ENCODE measurements at regions not wholly inside any gene's neighbourhood (a gene's known extent, or its start where the extent isn't known, plus 50 kb on each side); places are given as distances from the start of the nearest gene placed in this dataset.
A peak's percentile ranks its signal among the peaks of the same experiment; 100 is the strongest.

GRCh38 chr6:8268156-8268555, 165.8 kb upstream of the EEF1E1 start:
- H2AK5ac ChIP-seq (ENCODE audit: low read length, severe bottlenecking): no peak overlapping the region
- H2BK15ac ChIP-seq (ENCODE audit: low read depth, poor library complexity, severe bottlenecking): no peak overlapping the region
- no peak overlapping the region for H4K91ac ChIP-seq (ENCODE audit: low read length)
- no peak overlapping the region for H2BK5ac ChIP-seq (ENCODE audit: low read depth, low read length, poor library complexity, severe bottlenecking)
- H2BK120ac ChIP-seq (ENCODE audit: low read depth, low read length): no peak overlapping the region
- no peak overlapping the region for H3K9ac ChIP-seq (ENCODE audit: low read length)
- no peak overlapping the region for H2AFZ ChIP-seq (ENCODE audit: low read depth, low read length)
- H4K8ac ChIP-seq (ENCODE audit: low read length): no peak overlapping the region
- no peaks in the 10 kb centered on the region for H3K4me1 ChIP-seq (ENCODE audit: control insufficient read depth, insufficient read depth, low read depth, low read length)
- no peaks in the 10 kb centered on the region for H3K9me3 ChIP-seq (ENCODE audit: control insufficient read depth, low read length)
- no peak overlapping the region for H2BK12ac ChIP-seq (ENCODE audit: low read length in 2 of 2)
- no CpG with 5 or more reads among the region's 1 CpG for WGBS
- H3K79me1 ChIP-seq (replicated peaks; ENCODE audit: low read length, poor library complexity, severe bottlenecking): no peaks in the 10 kb centered on the region
- peak; percentile 0 for DNase-seq
- no peaks in the 10 kb centered on the region for H3K36me3 ChIP-seq (ENCODE audit: control insufficient read depth in 1 of 2, insufficient read depth in 2 of 2, low read depth in 1 of 2, low read length in 2 of 2)
- no peak overlapping the region for H3K4ac ChIP-seq (ENCODE audit: low read depth in 1 of 2, low read length in 2 of 2)
- H3K23ac ChIP-seq (ENCODE audit: low read length in 2 of 2): no peak overlapping the region
- H3K27me3 ChIP-seq (ENCODE audit: control insufficient read depth in 1 of 2, insufficient read depth in 1 of 2, low read length in 2 of 2): no peaks in the 10 kb centered on the region
- no peak overlapping the region for H3K14ac ChIP-seq (ENCODE audit: low read length in 2 of 2)
- H3K4me3 ChIP-seq (ENCODE audit: insufficient read depth in 1 of 2, low read depth in 1 of 2, low read length in 2 of 2): no peak overlapping the region
- H3K18ac ChIP-seq (ENCODE audit: low read depth in 1 of 2, low read length in 2 of 2): no peak overlapping the region
- no peak overlapping the region for H3K4me2 ChIP-seq (ENCODE audit: low read length, poor library complexity, severe bottlenecking)
- H3K27ac ChIP-seq (ENCODE audit: low read length, poor library complexity, severe bottlenecking): no peak overlapping the region

- Histone ChIP-seq H4K91ac (ENCODE audit: low read length) (no peak overlapping the region), H3K4me1 (ENCODE audit: control insufficient read depth, insufficient read depth, low read depth, low read length) (no peaks in the 10 kb centered on the region), H3K4me2 (ENCODE audit: low read length, poor library complexity, severe bottlenecking) (no peak overlapping the region), H4K8ac (ENCODE audit: low read length) (no peak overlapping the region), H2BK15ac (ENCODE audit: low read depth, poor library complexity, severe bottlenecking) (no peak overlapping the region), H3K4me3 (ENCODE audit: insufficient read depth in 1 of 2, low read depth in 1 of 2, low read length in 2 of 2) (no peak overlapping the region), H3K23ac (ENCODE audit: low read length in 2 of 2) (no peak overlapping the region), H3K14ac (ENCODE audit: low read length in 2 of 2) (no peak overlapping the region), H3K27me3 (ENCODE audit: control insufficient read depth in 1 of 2, insufficient read depth in 1 of 2, low read length in 2 of 2) (no peaks in the 10 kb centered on the region), H2BK12ac (ENCODE audit: low read length in 2 of 2) (no peak overlapping the region), H3K79me1 (replicated peaks; ENCODE audit: low read length, poor library complexity, severe bottlenecking) (no peaks in the 10 kb centered on the region), H3K18ac (ENCODE audit: low read depth in 1 of 2, low read length in 2 of 2) (no peak overlapping the region), H3K27ac (ENCODE audit: low read length, poor library complexity, severe bottlenecking) (no peak overlapping the region), H3K9ac (ENCODE audit: low read length) (no peak overlapping the region), H2BK120ac (ENCODE audit: low read depth, low read length) (no peak overlapping the region), H3K9me3 (ENCODE audit: control insufficient read depth, low read length) (peaks cover 8% of the 10 kb centered on the region), H3K4ac (ENCODE audit: low read depth in 1 of 2, low read length in 2 of 2) (no peak overlapping the region), H2AK5ac (ENCODE audit: low read length, severe bottlenecking) (no peak overlapping the region), H2BK5ac (ENCODE audit: low read depth, low read length, poor library complexity, severe bottlenecking) (no peak overlapping the region), H3K36me3 (ENCODE audit: control insufficient read depth in 1 of 2, insufficient read depth in 2 of 2, low read depth in 1 of 2, low read length in 2 of 2) (no peaks in the 10 kb centered on the region), H2AFZ (ENCODE audit: low read depth, low read length) (no peak overlapping the region)
- DNase-seq: no peak
- 68% methylated on average over 2 of the region's 3 CpGs for WGBS
Observed at GRCh38 chr6:8260610-8261009, 158.3 kb upstream of the EEF1E1 start.

DNA sequence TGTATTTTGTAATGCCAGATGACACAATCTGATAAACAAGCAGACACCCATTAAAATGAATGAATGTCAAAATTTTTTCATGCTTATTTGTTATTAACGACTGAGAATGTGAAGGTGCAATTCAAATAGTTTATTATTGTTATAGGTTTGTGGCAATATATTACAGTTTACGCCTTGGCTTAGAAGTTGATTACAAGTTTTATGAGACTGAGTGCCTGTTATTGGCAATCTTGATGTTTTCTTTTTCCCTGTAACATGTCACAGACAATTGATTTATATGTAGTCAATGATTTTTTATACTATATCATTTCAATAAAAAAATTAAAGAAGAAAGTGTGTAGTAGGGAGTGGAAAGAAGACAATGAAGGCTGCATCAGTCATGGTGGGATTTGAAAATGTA, 144.1 kb upstream of the EEF1E1 start:
- H3K36me3 ChIP-seq (ENCODE audit: control insufficient read depth in 1 of 2, insufficient read depth in 2 of 2, low read depth in 1 of 2, low read length in 2 of 2): no peaks in the 10 kb centered on the region
- no peak overlapping the region for H2BK15ac ChIP-seq (ENCODE audit: low read depth, poor library complexity, severe bottlenecking)
- H3K9me3 ChIP-seq (ENCODE audit: control insufficient read depth, low read length): peaks cover 10% of the 10 kb centered on the region
- peaks cover 9% of the 10 kb centered on the region for H3K4me1 ChIP-seq (ENCODE audit: control insufficient read depth, insufficient read depth, low read depth, low read length)
- no peak overlapping the region for H2AFZ ChIP-seq (ENCODE audit: low read depth, low read length)
- H3K18ac ChIP-seq (ENCODE audit: low read depth in 1 of 2, low read length in 2 of 2): no peak overlapping the region
- no peak overlapping the region for H3K4me2 ChIP-seq (ENCODE audit: low read length, poor library complexity, severe bottlenecking)
- H3K27me3 ChIP-seq (ENCODE audit: control insufficient read depth in 1 of 2, insufficient read depth in 1 of 2, low read length in 2 of 2): no peaks in the 10 kb centered on the region
- H4K91ac ChIP-seq (ENCODE audit: low read length): no peak overlapping the region
- no peaks in the 10 kb centered on the region for H3K79me1 ChIP-seq (replicated peaks; ENCODE audit: low read length, poor library complexity, severe bottlenecking)
- H2BK5ac ChIP-seq (ENCODE audit: low read depth, low read length, poor library complexity, severe bottlenecking): no peak overlapping the region
- no peak overlapping the region for H4K8ac ChIP-seq (ENCODE audit: low read length)
- no peak overlapping the region for H3K9ac ChIP-seq (ENCODE audit: low read length)
- no peak overlapping the region for H3K14ac ChIP-seq (ENCODE audit: low read length in 2 of 2)
- H3K4ac ChIP-seq (ENCODE audit: low read depth in 1 of 2, low read length in 2 of 2): no peak overlapping the region
- H3K23ac ChIP-seq (ENCODE audit: low read length in 2 of 2): no peak overlapping the region
- H2BK12ac ChIP-seq (ENCODE audit: low read length in 2 of 2): no peak overlapping the region
- WGBS: 92% methylated on average over 2 of the region's 2 CpGs
- no peak overlapping the region for H3K27ac ChIP-seq (ENCODE audit: low read length, poor library complexity, severe bottlenecking)
- no peak overlapping the region for H3K4me3 ChIP-seq (ENCODE audit: insufficient read depth in 1 of 2, low read depth in 1 of 2, low read length in 2 of 2)
- no peak overlapping the region for H2BK120ac ChIP-seq (ENCODE audit: low read depth, low read length)
- H2AK5ac ChIP-seq (ENCODE audit: low read length, severe bottlenecking): no peak overlapping the region
- no peak for DNase-seq

DNA sequence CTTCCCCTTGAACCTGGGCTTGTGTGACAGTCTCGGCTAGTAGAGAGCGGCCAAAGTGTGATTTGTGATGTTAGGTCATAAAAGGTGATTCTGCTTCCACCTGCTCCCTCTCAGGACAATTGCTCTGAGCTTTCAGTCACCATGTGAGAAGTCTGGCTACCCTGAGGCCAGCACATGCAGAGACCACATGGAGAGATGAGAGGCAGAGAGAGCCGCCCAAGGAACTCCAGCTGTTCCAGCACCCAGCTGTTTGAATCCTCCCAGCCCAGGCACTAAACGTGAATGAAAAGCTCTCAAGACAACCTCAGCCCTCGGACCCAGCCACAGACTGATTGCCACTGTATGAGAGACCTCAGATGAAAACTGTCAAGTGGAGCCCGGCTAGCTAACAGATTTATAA, 143.4 kb upstream of the EEF1E1 start:
- no peak overlapping the region for H3K4me2 ChIP-seq (ENCODE audit: low read length, poor library complexity, severe bottlenecking)
- no peaks in the 10 kb centered on the region for H3K79me1 ChIP-seq (replicated peaks; ENCODE audit: low read length, poor library complexity, severe bottlenecking)
- no peak for DNase-seq
- no peak overlapping the region for H2BK12ac ChIP-seq (ENCODE audit: low read length in 2 of 2)
- H3K27me3 ChIP-seq (ENCODE audit: control insufficient read depth in 1 of 2, insufficient read depth in 1 of 2, low read length in 2 of 2): peaks cover 0 to 1% of the 10 kb centered on the region in 2 experiments
- no peak overlapping the region for H2AK5ac ChIP-seq (ENCODE audit: low read length, severe bottlenecking)
- no peaks in the 10 kb centered on the region for H3K36me3 ChIP-seq (ENCODE audit: control insufficient read depth in 1 of 2, insufficient read depth in 2 of 2, low read depth in 1 of 2, low read length in 2 of 2)
- no peak overlapping the region for H3K18ac ChIP-seq (ENCODE audit: low read depth in 1 of 2, low read length in 2 of 2)
- H3K9me3 ChIP-seq (ENCODE audit: control insufficient read depth, low read length): peaks cover 10% of the 10 kb centered on the region
- H2AFZ ChIP-seq (ENCODE audit: low read depth, low read length): no peak overlapping the region
- no peak overlapping the region for H3K14ac ChIP-seq (ENCODE audit: low read length in 2 of 2)
- peaks cover 10% of the 10 kb centered on the region for H3K4me1 ChIP-seq (ENCODE audit: control insufficient read depth, insufficient read depth, low read depth, low read length)
- 59% methylated on average over 6 of the region's 6 CpGs for WGBS
- H3K23ac ChIP-seq (ENCODE audit: low read length in 2 of 2): no peak overlapping the region
- H3K9ac ChIP-seq (ENCODE audit: low read length): no peak overlapping the region
- H4K8ac ChIP-seq (ENCODE audit: low read length): no peak overlapping the region
- no peak overlapping the region for H3K27ac ChIP-seq (ENCODE audit: low read length, poor library complexity, severe bottlenecking)
- no peak overlapping the region for H3K4me3 ChIP-seq (ENCODE audit: insufficient read depth in 1 of 2, low read depth in 1 of 2, low read length in 2 of 2)
- no peak overlapping the region for H4K91ac ChIP-seq (ENCODE audit: low read length)
- no peak overlapping the region for H2BK120ac ChIP-seq (ENCODE audit: low read depth, low read length)
- no peak overlapping the region for H2BK15ac ChIP-seq (ENCODE audit: low read depth, poor library complexity, severe bottlenecking)
- no peak overlapping the region for H2BK5ac ChIP-seq (ENCODE audit: low read depth, low read length, poor library complexity, severe bottlenecking)
- no peak overlapping the region for H3K4ac ChIP-seq (ENCODE audit: low read depth in 1 of 2, low read length in 2 of 2)

Measured in mesenchymal stem cell (in vitro differentiated cells and primary cell).